GM19240 (cell line): ENCODE measurements at regions not wholly inside any gene's neighbourhood (a gene's known extent, or its start where the extent isn't known, plus 50 kb on each side); places are given as distances from the start of the nearest gene placed in this dataset.

Experiments used
- DNase-seq: peaks from one replicate; pipeline ENCODE4 v3.0.0; 2011; ENCODE audit warnings: low spot score; ENCODE audit not compliant: insufficient read length

DNA sequence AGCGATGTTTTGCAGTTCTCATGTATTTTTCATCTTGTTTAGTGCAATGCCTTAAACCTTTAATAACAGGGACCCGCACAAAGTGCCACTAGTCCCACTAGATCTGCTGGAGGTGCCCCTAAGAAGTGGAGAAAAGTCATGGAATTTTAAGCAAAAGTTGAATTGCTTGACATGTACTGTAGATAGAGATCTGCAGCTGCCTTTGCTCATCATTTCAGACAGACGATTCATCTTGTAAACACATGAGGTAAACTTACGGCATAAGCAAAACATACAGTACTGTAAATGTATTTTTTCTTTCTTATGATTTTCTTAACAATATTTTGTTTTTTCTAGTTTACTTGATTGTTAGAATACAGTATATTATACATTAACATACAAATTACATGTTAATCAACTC lies 295.6 kb downstream of the CASP12 start:
- no peak for DNase-seq

DNA sequence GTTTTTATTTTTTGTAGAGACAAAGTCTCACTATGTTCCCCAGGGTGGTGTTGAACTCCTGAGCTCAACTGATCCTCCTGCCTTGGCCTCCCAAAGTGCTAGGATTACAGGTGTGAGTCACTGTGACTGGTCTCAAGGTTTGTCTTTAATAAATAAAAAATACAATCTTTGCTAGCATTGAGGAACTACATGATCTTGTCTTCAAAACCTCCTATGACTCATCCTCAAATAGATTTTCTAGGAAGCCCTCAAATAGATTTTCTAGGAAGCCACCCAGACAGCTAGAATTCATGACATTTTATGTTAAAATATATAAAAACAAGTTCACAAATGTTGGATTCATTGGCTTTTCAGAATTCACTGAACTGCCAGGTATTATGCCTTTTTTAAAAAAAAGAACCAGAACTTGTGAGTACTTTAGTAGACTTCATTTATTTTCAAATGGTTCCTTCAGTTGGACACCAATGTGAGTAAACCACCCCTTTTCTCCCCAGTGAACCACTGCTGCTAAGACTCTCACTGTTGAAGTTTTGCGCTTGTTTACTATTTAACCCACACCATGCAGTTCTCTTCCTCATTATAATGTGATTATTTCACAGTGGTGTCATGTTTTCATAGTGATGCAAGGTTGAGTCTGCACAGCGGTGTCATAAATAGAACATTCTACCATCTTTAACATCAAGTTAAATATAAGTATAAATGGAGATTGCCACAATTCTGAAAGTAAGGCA lies 303.9 kb downstream of the CASP12 start:
- no peak for DNase-seq

DNA sequence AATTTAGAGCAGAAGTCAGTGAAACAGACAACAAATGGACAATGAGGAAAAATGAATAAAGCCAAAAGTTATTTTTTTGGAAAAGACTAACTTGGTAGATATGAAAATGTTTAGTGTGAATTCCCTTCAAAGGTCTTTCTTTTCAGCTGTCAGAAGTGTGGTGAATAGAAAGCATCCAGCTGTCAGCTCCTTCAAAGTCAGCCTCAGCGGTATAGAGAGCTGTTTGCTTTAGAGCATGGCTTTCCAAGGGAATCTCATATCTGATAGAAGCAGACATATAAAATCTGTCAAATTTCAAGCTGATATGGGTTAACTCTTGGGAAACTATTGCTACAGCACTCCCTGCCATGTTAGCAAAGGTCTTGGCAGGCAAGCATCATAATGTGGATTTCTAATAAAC lies 309.3 kb downstream of the CASP12 start:
- DNase-seq, result no peak

DNA sequence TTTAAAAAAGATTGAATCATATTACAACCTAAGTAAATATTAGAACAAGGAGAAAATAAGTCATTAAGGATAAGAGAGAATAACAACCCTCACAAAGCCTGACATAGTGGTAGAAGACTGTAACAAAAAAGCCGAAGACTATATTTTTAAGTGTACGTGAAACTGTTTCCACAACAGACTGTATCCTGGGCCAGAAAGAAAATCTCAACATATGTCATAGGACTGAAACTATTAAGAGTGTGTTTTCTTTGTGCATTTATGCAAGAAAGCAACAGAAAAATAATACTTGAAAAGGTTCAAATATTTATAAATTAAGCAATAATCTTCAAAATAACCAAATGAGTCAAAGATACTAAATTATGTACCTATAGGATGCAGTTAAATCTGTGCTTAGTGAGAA lies 309.8 kb downstream of the CASP12 start:
- DNase-seq, result no peak

DNA sequence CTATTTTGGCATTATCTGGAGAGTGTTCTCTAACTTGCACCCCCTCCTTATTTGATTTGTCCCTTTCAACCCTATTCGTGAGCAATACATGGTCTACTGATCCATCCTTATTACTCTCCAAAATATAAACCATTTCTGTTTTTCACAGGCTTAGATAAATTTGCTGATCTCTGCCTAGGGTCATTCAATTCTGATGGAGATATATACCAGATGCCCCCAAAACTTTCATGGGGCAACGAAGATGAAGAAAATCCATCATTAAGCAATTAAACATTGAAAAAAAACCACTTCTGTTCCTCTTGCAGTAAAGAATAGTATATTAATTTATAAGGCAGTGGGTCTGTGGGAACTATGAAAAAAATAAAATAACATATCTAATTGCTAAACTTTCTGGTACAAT lies 313.4 kb downstream of the CASP12 start:
- no peak for DNase-seq

DNA sequence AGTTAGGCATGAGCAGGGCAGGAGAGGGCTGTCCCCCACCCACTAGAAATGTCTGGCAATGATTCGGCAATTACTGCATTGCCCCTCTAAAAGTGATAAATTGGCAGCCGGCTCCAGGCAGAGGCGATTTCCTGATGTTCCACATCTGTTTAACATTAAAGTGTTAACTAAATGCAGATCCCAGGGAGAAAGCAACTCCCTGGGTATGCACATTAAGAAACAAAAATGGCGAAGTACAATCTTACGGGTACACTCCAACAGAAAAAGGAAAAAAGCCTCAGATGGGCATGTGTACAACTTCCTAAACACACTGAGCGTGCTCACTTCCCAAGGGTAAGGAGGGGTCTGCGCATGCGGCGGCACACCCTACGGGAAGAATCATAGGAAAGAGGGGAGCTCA lies 314.4 kb downstream of the CASP12 start:
- no peak for DNase-seq

DNA sequence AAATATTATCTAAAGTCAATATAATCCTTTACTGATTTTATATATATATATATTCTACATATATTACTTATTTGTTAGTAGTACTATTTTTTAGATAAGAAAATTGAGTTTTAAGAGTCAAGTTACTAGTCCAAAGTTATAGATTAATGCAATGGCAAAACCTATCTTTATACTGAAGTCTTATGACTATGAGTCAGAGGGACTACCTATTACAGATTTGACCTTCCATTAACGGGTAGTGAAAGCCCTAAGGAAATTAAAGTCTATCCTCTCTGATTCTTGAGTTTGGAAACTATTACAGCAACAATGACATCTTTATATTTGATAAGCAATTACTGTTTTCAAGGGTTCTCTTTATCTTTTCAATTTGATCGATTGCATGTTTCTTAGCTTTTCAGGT lies 315.8 kb downstream of the CASP12 start:
- no peak for DNase-seq

DNA sequence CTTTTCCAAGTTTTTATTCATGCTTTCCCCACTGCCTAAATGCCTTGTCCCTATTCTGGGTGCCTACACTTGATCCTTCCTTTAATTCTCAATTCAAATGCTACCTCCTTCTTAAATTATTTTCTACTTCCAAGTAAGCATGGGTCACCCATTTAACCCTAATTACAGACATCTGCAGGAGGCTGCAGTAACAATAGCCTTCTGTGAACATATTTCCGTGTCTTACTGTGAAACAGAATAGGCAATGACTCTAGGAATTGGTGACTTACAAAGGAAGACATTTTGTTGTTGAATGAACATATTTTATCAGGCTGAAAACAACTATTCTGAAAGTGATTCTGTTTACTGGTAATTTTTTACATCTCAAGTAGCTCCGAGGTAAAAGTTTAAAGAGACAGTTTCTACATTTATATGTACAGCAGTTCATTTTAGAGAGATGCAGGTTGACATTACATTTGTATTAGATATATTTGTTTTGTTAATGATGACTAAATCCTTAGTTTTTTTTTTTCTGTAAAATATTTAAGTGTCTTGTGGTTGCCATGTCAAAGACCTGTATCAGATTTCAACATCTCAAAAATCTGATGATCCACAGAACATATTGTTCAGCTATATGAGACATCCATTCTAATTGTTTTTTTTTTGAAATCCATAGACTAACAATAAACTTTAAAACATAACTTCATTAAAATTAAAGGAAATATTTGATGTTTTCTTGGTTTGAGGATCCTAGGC lies 316.8 kb downstream of the CASP12 start:
- DNase-seq, result no peak

DNA sequence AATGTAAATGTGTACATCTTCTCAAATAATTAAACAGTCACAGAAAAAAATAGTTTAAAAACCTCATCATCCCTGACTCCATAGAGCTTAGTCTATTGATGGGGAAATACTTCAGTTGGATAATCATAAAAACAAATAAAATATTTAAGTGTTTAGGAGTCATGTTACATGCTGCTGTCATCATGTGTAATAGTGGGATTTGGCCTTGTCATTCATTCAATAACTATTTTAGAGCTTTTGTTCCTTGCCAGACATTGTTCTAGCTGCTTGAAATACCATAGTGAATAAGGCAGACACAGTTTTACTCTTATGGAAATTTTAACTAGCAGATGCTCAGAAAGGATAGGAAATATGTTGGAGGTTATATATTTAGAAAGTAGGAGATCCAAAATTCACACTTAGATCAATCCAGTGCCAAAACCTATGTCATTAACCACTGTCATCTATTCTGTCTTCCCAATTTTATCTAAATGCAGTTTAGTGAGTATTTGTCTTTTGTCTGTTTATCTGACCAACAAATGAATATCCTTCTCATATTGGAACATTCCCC lies 324.7 kb downstream of the CASP12 start:
- DNase-seq, result no peak

DNA sequence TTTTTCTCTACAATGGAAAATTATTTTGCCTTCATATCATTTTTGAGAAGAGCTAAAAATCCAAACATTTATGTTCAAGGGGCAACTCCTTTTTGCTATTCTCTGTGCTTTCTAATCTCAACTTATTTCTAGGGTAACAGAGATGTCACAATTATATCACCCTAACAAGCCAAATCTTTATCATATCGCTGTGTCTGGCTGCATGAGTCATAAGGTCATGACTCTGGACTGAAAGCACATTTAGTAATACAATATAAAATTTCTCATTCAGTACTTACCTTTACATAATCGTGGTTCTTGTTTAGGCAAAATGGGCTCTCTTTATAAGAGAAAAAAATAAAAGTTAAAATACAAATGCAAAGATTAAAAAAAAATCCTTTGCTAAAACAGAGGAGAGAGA lies 326.0 kb downstream of the CASP12 start:
- DNase-seq, result no peak

DNA sequence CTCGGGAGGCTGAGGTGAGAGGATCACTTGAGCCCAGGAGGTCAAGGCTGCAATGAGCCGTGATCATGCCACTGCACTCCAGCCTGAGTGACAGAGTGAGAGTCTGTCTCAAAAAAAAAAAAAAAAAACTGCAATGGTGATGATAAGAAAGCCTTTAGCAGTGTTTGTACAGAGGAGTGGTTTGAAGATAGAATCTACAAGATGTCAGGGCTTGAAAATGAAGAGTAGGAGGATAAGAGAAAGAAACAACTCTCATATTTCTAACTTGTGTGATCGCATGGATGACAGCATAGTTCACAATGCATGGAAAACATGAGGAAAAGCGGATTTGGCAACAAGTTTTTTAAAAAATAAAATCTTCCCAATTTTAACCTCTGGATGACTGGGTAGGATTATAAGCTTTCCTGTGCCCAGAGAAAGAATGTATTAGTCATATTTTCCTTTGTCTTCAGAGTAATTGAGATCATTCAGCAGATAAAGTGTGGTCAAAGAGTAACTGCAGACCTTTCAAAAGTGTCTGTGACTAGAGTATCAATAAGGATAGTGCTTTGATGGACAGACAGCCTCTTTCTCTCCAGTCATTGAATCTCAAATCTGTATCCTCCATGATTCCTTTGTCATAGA lies 328.1 kb downstream of the CASP12 start:
- DNase-seq, result no peak

DNA sequence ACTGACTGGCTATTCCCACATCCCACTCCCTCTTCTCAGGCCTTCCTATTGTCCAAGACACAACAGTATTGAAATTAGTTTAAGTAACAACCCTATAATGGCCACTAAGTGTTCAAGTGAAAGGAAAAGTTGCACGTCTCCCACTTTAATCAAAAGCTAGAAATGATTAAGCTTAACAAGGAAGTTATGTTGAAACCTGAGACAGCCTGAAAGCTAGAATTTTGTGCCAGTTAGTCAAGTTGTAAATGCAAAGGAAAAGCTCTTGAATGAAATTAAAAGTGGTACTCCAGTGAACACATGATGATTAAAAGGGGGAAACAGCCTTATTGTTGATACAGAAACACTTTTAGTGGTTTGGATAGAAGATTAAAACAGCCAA lies 332.7 kb downstream of the CASP12 start:
- DNase-seq, result no peak

DNA sequence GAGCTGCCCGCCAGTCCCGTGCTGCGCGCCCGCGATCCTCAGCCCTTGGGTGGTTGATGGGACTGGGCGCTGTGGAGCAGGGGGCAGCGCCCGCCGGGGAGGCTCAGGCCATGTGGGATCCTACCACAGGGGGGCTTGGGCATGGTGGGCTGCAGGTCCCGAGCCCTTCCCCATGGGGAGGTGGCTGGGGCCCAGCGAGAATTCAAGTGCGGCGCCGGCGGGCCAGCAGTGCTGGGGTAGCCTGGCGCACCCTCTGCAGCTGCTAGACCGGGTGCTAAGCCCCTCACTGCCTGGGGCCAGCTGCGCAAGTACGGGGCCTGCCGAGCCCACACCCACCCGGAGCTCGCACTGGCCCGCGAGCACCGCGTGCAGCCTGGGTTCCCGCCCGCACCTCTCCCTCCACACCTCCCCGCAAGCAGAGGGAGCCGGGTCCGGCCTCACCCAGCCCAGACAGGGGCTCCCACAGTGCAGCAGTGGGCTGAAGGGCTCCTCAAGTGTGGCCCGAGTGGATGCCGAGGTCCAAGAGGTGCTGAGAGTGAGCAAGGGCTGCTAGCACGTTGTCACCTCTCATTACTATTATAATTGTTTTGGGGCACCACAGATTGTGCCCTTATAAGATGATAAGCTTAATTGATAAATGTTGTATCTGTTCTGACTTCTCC lies 333.2 kb downstream of the CASP12 start:
- DNase-seq, result no peak

DNA sequence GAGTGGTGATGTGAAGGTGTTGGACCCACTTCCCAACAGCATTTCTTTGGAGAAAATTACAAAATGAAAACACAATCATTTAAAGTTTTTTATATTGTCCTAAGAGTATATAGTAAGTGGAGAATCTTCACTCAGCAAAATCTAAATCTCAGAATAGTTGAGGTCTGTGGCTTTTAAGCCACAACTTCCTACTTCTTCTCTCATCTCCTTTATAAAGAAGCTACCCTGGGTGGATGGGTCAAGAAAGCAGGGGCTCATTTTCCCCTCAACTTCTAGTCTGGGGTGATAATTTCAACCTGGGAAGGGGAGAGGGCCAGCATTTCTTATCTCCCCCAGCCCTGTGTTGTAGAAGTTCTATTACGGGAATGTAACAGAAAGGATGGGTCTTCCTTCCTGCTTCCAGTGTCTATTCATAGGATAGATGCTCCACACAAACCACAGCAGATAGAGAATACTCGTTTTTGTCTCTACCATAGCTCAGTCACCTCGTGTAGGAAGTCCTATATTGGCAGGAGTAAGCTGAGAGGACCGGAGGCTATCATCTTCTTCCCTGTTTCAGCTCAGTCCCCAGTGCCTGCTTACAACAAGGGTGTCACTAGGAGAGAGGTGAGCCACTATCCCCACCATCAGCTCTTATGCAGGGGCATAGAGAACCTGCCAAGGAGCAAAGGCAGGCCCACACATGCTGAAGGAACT lies 341.5 kb downstream of the CASP12 start:
- no peak for DNase-seq

DNA sequence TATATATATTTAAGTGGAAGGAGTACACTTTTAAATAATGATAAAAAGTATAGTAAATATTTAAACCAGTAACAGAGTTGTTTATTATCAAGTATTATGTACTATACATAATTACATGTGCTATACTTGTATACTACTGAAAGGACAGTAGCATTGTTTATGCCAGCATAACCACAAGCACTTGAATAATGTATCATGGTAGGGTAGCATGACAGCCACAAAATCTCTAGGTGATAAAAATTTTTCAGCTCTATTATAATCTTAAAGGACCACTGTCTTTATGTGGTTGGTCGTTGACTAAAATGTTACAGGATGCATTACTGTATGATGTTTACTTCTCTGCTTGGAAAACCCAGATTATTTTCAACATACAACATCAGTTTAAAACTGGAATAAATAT lies 349.2 kb downstream of the CASP12 start:
- no peak for DNase-seq

DNA sequence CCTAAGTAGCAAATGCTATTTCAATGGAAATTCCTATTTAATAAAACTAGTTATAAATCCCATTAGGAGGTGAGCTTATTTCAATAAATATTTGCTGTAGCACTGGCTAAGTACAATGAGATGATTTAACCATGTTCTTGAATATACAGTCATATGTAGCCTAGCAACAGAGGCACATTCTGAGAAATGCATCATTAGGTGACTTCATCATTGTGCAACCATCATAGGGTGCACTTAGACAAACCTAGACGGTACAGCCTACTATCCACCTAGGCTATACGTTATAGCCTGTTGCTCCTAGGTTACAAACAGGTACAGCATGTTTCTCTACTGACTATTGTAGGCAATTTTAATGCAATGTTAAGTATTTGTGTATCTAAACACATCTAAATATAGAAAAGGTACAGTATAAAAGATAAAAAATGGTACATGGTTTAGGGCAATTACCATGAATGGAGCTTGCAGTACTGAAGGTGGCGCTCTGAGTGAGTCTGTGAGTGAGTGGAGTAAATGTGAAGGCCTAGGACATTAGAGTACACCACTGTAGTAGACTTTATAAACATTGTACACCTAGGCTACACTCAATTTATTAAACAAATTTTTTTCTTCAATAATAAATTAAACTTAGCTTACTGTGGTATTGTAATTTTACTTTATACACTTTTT lies 350.1 kb downstream of the CASP12 start:
- no peak for DNase-seq

DNA sequence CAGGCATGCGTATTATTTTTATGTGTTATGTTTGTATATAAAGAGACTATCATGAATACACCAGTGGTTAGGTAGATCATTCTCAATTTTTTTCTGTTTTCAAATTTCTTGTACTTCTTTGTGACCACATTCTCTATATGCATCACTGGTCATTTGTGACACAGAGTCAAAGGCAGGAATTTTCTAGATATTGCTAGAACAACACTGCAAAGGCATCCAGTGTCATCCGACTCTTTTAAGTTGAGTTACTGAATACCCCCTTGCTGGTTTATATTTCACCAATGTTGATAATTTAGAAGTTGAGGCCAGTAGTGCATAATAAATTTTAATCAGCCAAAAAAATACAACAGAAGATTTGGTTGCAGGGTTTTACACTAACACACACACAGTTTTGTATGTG lies 351.8 kb downstream of the CASP12 start:
- no peak for DNase-seq

DNA sequence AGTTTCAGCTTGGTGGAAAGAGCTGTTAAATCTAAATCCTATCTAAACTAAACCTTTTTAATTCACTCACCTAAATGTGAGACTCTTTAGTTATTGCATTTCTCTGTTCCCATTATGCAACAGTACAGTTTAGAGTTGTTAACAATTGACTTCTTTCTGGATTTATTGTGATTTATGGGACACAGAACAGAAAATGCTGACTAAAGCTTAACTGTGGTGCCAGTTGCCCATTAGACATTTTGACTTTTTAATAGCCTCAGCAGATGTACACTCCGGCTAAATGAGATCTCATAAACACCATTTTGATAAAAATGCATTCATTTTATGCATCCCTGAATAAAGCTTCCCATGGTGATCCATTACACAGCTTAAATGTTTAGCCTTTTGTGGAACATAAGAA lies 356.6 kb downstream of the CASP12 start:
- no peak for DNase-seq

DNA sequence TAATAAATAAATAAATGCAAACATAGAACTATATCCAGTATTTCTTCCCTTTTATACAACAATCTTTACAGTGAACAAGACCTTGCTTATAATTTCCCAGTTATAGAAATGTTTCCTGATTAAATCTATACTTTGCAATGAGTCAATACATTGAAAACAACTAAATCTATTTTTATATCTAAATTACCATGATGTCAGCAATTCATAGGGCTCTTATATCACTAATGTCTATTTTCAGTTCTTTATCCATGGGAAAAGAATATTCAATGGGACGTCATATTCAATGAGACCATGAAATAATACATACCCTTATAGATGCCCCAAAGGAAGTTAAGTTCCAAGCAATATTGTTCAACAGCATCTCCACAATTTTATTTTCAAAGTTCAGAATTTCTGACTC lies 359.9 kb downstream of the CASP12 start:
- no peak for DNase-seq

DNA sequence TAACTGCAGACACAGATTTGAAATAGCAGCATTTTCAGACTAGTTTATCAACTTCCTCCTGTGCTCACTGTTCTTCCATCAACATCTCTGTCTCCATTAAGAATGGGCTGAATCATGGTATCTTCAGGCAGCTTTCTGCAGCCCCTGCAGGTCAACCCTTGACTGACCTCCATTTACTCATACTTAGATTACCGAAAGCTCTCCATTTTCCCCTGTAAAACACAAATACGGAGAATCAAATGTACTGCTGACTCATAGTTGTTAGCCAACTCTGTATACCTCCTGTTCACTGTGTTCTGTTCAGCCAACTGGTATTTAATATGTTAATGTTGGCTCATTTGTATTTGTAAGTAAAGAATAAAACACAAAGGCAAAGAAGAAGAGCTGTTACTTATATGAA lies 364.0 kb downstream of the CASP12 start:
- no peak for DNase-seq

DNA sequence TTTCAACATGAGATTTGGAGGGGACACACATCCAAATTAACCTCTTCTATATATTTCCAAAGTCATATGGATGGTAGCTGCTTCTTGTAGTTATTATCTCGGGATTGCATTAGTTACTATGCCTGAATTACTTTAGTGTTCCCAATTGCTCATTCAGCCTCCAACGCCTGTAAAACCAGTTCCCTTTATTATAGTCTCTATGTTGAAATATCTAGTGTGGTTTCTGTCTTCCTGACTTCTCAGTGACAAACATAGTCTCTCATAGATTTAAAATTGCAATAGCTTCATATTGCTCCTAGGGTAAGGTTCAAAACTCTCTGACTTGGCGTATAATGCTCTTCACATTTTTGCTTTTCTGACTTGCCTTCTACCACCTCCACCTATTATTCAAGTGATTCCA lies 366.4 kb downstream of the CASP12 start:
- no peak for DNase-seq
